GM23338 (cell line): ENCODE measurements at regions not wholly inside any gene's neighbourhood (a gene's known extent, or its start where the extent isn't known, plus 50 kb on each side); places are given as distances from the start of the nearest gene placed in this dataset.
A peak's percentile ranks its signal among the peaks of the same experiment; 100 is the strongest.

ENCODE experiments used
- ATAC-seq: fragments of 200-7000 bp; cut with Tn5 transposase; 3 replicates; pipeline ENCODE4 v1.9.1; 2020
- DNase-seq: peaks from one replicate; pipeline ENCODE4 v3.0.0-alpha.2; 2015; ENCODE audit warnings: low spot score
- H2AFZ ChIP-seq: fragments of 200-600 bp; sonication (generic); 2 replicates; pipeline ENCODE4 v1.8.0; 2016; ENCODE audit warnings: antibody characterized with exemption, mild to moderate bottlenecking, moderate library complexity
- H3F3A ChIP-seq: fragments of 200-600 bp; sonication (generic); replicated peaks from 2 replicates; pipeline ENCODE4 v1.8.0; 2017; ENCODE audit warnings: antibody characterized with exemption, mixed run types, low read depth
- H3K27ac ChIP-seq: fragments of 200-600 bp; sonication (generic); 2 replicates; pipeline ENCODE4 v1.6.1; 2016; ENCODE audit warnings: low read depth
- H3K27me3 ChIP-seq: fragments of 200-600 bp; sonication (generic); 2 replicates; pipeline ENCODE4 v1.8.0; 2016; ENCODE audit warnings: mild to moderate bottlenecking, mixed run types, moderate library complexity; ENCODE audit not compliant: insufficient read depth
- H3K36me3 ChIP-seq: fragments of 200-600 bp; sonication (generic); 2 replicates; pipeline ENCODE4 v1.8.0; 2016; ENCODE audit warnings: mild to moderate bottlenecking; ENCODE audit not compliant: insufficient read depth
- H3K4me1 ChIP-seq: fragments of 200-600 bp; sonication (generic); 2 replicates; pipeline ENCODE4 v1.8.0; 2016; ENCODE audit warnings: mild to moderate bottlenecking, moderate library complexity; ENCODE audit not compliant: insufficient read depth
- H3K4me2 ChIP-seq: fragments of 200-600 bp; sonication (generic); 2 replicates; pipeline ENCODE4 v1.7.1; 2017; ENCODE audit warnings: mixed run types
- H3K4me3 ChIP-seq: fragments of 200-600 bp; sonication (generic); 2 replicates; pipeline ENCODE4 v1.6.1; 2016; ENCODE audit warnings: mixed run types
- H3K79me2 ChIP-seq: fragments of 200-600 bp; sonication (generic); replicated peaks from 2 replicates; pipeline ENCODE4 v1.8.0; 2017; ENCODE audit warnings: mild to moderate bottlenecking; ENCODE audit not compliant: insufficient read depth
- H3K9me2 ChIP-seq: fragments of 200-600 bp; sonication (generic); 2 replicates; pipeline ENCODE4 v1.8.0; 2017; ENCODE audit not compliant: insufficient read depth
- H4K20me1 ChIP-seq: fragments of 200-600 bp; sonication (generic); replicated peaks from 2 replicates; pipeline ENCODE4 v1.8.0; 2017; ENCODE audit warnings: mild to moderate bottlenecking; ENCODE audit not compliant: insufficient read depth
- H3K27ac Mint-ChIP-seq: 2 replicates; pipeline ENCODE4 v1.8.0; 2020; ENCODE audit warnings: inconsistent platforms, mild to moderate bottlenecking, moderate library complexity, mixed read lengths
- H3K27me3 Mint-ChIP-seq: 3 replicates; pipeline ENCODE4 v1.8.0; 2022; ENCODE audit warnings: low read depth, mild to moderate bottlenecking, moderate library complexity, mixed read lengths, inconsistent platforms; ENCODE audit not compliant: insufficient read depth, poor library complexity
- H3K36me3 Mint-ChIP-seq: 3 replicates; pipeline ENCODE4 v1.8.0; 2021; ENCODE audit warnings: low read depth, mild to moderate bottlenecking, inconsistent platforms, moderate library complexity, mixed read lengths
- H3K4me1 Mint-ChIP-seq: 3 replicates; pipeline ENCODE4 v1.8.0; 2020; ENCODE audit warnings: mild to moderate bottlenecking, inconsistent platforms, mixed read lengths
- H3K4me3 Mint-ChIP-seq: 3 replicates; pipeline ENCODE4 v1.8.0; 2021; ENCODE audit warnings: moderate library complexity, mild to moderate bottlenecking, inconsistent platforms, mixed read lengths
- H3K9me3 Mint-ChIP-seq: 3 replicates; pipeline ENCODE4 v1.8.0; 2020; ENCODE audit warnings: moderate library complexity, mild to moderate bottlenecking, inconsistent platforms, mixed read lengths
- CREB1 ChIP-seq: fragments of 250-450 bp; sonication (Bioruptor Pico); IDR thresholded peaks from 2 replicates; pipeline ENCODE4 v1.5.0; 2020; ENCODE audit warnings: low read depth, mild to moderate bottlenecking, moderate library complexity
- NANOG ChIP-seq: IDR thresholded peaks from 2 replicates; pipeline ENCODE4 v1.6.1; 2016; ENCODE audit warnings: antibody characterized with exemption, borderline replicate concordance
- POLR2AphosphoS5 ChIP-seq: IDR thresholded peaks from 2 replicates; pipeline ENCODE4 v1.6.1; 2016; ENCODE audit warnings: antibody characterized with exemption, low read depth
- REST ChIP-seq: IDR thresholded peaks from one replicate; pipeline ENCODE4 v1.6.1; 2018; ENCODE audit warnings: antibody characterized with exemption; ENCODE audit not compliant: unreplicated experiment
- STAT1 ChIP-seq: IDR thresholded peaks from one replicate; pipeline ENCODE4 v1.6.1; 2016; ENCODE audit warnings: antibody characterized with exemption; ENCODE audit not compliant: unreplicated experiment
- ZNF114 ChIP-seq: fragments of 250-450 bp; sonication (Bioruptor Pico); IDR thresholded peaks from 2 replicates; pipeline ENCODE4 v1.5.0; 2020; ENCODE audit warnings: mild to moderate bottlenecking, moderate library complexity
- ZNF331 ChIP-seq: fragments of 250-450 bp; sonication (Bioruptor Pico); IDR thresholded peaks from 2 replicates; pipeline ENCODE4 v1.5.0; 2020; ENCODE audit warnings: low read depth, mild to moderate bottlenecking, moderate library complexity
- TF ChIP-seq, protein P1 (sequence below), 2 experiments: fragments of 200-600 bp in 1 of 2; sonication (generic) in 1 of 2; conservative IDR thresholded peaks; 2 replicates each; pipeline versions ENCODE4 v1.5.1 to v1.6.1; 2016 to 2017; ENCODE audit warnings: antibody characterized with exemption in 2 of 2, low read depth in 2 of 2, mild to moderate bottlenecking in 2 of 2, moderate library complexity in 1 of 2

DNA sequence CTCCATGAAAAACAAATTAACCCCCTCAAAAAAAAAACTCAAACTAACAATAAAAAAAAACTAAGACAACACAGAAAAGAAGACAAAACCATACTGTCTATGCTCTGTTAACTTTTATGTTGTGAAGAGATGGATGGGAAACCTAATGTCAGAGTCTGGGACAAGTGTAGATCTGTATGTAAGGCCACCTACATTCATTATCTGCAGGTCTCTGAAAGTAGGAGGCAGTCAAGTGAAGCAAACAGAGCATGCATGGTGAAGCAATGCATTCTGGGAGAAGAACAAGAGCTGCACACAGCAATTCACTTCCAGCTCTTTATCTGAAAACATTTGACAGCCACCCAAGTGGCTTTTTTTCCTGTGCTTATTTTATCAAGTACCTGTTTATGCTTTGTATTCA, 452.0 kb downstream of the EPHA7 start:
- Histone ChIP-seq H3K27ac (no peak overlapping the region), H3K79me2 (no peaks in the 10 kb centered on the region), H3K4me3 (no peak overlapping the region), H3K9me2 (no peaks in the 10 kb centered on the region), H3K4me2 (no peak overlapping the region), H4K20me1 (no peaks in the 10 kb centered on the region), H3K4me1 (no peaks in the 10 kb centered on the region), H2AFZ (no peak overlapping the region), H3K27me3 (no peaks in the 10 kb centered on the region), H3K36me3 (no peaks in the 10 kb centered on the region), H3F3A (no peaks in the 10 kb centered on the region)
- Mint-ChIP-seq H3K4me1 (peaks cover 6% of the 10 kb centered on the region; the same call in 2 of the 3 replicates), H3K36me3 (no peaks in the 10 kb centered on the region), H3K9me3 (no peaks in the 10 kb centered on the region), H3K27ac (no peak overlapping the region), H3K27me3 (no peaks in the 10 kb centered on the region), H3K4me3 (no peak overlapping the region)
- no peak for ATAC-seq
- TF ChIP-seq ZNF114 (CRISPR knock-in tag) = no peak
- TF ChIP-seq, protein P1, sequence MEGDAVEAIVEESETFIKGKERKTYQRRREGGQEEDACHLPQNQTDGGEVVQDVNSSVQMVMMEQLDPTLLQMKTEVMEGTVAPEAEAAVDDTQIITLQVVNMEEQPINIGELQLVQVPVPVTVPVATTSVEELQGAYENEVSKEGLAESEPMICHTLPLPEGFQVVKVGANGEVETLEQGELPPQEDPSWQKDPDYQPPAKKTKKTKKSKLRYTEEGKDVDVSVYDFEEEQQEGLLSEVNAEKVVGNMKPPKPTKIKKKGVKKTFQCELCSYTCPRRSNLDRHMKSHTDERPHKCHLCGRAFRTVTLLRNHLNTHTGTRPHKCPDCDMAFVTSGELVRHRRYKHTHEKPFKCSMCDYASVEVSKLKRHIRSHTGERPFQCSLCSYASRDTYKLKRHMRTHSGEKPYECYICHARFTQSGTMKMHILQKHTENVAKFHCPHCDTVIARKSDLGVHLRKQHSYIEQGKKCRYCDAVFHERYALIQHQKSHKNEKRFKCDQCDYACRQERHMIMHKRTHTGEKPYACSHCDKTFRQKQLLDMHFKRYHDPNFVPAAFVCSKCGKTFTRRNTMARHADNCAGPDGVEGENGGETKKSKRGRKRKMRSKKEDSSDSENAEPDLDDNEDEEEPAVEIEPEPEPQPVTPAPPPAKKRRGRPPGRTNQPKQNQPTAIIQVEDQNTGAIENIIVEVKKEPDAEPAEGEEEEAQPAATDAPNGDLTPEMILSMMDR (conservative IDR thresholded peaks at IDR 0.05; ENCODE audit: low read depth in 2 of 2) = peak in 1 of 2 experiments; percentile 38; a peak in 2 of 4 replicates
- DNase-seq = peak; percentile 11

GRCh38 chr6:92962846-92963245, 456.5 kb downstream of the EPHA7 start:
- DNase-seq = no peak
- no peak for ATAC-seq
- Histone ChIP-seq H3K79me2 (no peaks in the 10 kb centered on the region), H3K9me2 (no peaks in the 10 kb centered on the region), H4K20me1 (no peaks in the 10 kb centered on the region), H3K4me3 (no peak overlapping the region), H3K36me3 (no peaks in the 10 kb centered on the region; the same call in 1 of the 2 replicates), H3K27me3 (no peaks in the 10 kb centered on the region), H2AFZ (no peak overlapping the region), H3K27ac (no peak overlapping the region), H3K4me2 (no peak overlapping the region), H3K4me1 (no peaks in the 10 kb centered on the region), H3F3A (no peaks in the 10 kb centered on the region)
- H3K9me3 Mint-ChIP-seq = peaks cover 22% of the 10 kb centered on the region
- peaks cover 6% of the 10 kb centered on the region; the same call in 2 of the 3 replicates for H3K4me1 Mint-ChIP-seq
- H3K4me3 Mint-ChIP-seq = no peak overlapping the region
- H3K27ac Mint-ChIP-seq = no peak overlapping the region
- H3K36me3 Mint-ChIP-seq = peaks cover 19% of the 10 kb centered on the region
- H3K27me3 Mint-ChIP-seq = no peaks in the 10 kb centered on the region
- TF ChIP-seq CREB1 (CRISPR knock-in tag) (no peak), REST (no peak), POLR2AphosphoS5 (no peak), ZNF331 (CRISPR knock-in tag) (no peak), NANOG (no peak), STAT1 (no peak)
- TF ChIP-seq, protein P1 (conservative IDR thresholded peaks at IDR 0.05; ENCODE audit: low read depth in 2 of 2) = no peak
